ENCODE measurements at regions not wholly inside any gene's neighbourhood (a gene's known extent, or its start where the extent isn't known, plus 50 kb on each side); places are given as distances from the start of the nearest gene placed in this dataset.

DNA sequence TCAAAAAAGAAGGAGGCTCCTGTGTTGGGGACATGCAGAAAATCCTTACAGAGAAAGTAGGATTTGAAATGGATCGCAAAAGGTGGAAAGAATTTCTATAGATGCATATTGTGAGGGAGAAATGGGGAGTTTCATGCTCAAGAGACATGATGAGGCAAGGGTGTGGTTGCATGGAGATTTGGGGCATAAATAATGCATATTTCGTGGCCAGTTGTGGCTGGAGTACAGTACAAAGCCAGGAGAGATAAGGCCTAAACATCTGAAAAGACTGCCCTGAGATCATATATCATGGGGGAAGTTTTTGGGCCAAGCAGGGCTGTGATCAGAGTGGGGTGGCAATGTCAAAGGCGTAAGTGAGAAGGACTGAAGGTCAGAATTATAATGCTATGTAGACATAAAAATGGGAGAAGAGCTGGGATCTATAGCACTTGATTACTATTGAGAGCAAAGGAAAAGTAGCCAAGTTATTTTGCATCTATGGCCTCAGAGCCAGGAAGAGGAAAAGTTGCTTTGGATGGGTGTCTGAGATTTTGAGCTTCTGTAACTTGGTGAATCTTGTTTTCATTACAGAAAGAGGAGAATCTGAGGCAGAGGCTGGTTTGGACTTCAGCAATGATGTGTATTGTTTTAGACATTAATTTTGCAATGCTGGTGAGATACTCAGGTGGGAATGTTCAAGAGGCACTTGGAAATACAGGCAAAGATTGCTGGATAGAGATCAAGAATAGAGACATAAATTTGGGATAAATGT is 166.6 kb downstream of the INHBA start:
- Histone ChIP-seq H3K4me1 (ENCODE audit: control insufficient read depth in 3 of 3, insufficient read depth in 2 of 3, low read depth in 1 of 3, low read length in 2 of 3) (no peaks in the 10 kb centered on the region), H3K9me3 (ENCODE audit: control insufficient read depth in 2 of 2, insufficient read depth in 1 of 2, low read depth in 1 of 2, low read length in 1 of 2) (no peaks in the 10 kb centered on the region), H3K27ac (ENCODE audit: low read depth in 1 of 3, low read length in 2 of 3) (no peak overlapping the region), H3K4me3 (ENCODE audit: low read depth in 1 of 3, low read length in 3 of 3) (no peak overlapping the region), H3K36me3 (ENCODE audit: control insufficient read depth in 3 of 3, insufficient read depth in 2 of 3, low read depth in 1 of 3, low read length in 3 of 3) (no peaks in the 10 kb centered on the region), H3K27me3 (ENCODE audit: control insufficient read depth in 3 of 3, insufficient read depth in 3 of 3, low read length in 3 of 3) (peaks cover 0 to 2% (median 0%) of the 10 kb centered on the region in 3 donors)
- DNase-seq (no peak), FAIRE-seq (no peak)
- 64 to 83% (median 74%) methylated on average over 3 of the region's 3 CpGs for WGBS, 3 donors

DNA sequence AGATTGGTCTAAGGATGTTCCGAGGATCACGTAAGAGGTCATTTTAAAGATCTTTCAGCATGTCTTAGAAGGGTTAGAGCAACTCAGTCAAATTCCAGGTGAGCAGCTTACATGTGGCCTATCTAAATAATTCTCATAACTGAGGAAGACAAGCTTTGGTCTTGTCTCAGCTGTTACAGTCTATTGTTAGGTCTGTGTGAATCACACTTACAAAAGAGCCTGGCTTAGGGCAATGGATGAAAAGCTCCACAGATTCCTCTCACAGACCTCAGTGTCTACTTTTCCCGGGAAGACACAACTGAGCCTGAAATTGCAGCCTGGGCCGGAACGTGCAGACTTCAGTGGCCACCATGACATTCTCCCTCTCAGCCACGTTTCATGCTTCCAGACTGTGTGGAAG is 173.1 kb downstream of the INHBA start:
- Histone ChIP-seq H3K36me3 (ENCODE audit: control insufficient read depth in 3 of 3, insufficient read depth in 2 of 3, low read depth in 1 of 3, low read length in 3 of 3) (no peaks in the 10 kb centered on the region), H3K4me1 (ENCODE audit: control insufficient read depth in 3 of 3, insufficient read depth in 2 of 3, low read depth in 1 of 3, low read length in 2 of 3) (no peaks in the 10 kb centered on the region), H3K27ac (ENCODE audit: low read depth in 1 of 3, low read length in 2 of 3) (no peak overlapping the region), H3K9me3 (ENCODE audit: control insufficient read depth in 2 of 2, insufficient read depth in 1 of 2, low read depth in 1 of 2, low read length in 1 of 2) (peaks cover 0 to 14% of the 10 kb centered on the region in 2 donors), H3K27me3 (ENCODE audit: control insufficient read depth in 3 of 3, insufficient read depth in 3 of 3, low read length in 3 of 3) (peaks cover 0 to 2% (median 0%) of the 10 kb centered on the region in 3 donors), H3K4me3 (ENCODE audit: low read depth in 1 of 3, low read length in 3 of 3) (no peak overlapping the region)
- 67 to 86% (median 74%) methylated on average over 6 of the region's 6 CpGs for WGBS, 3 donors
- DNase-seq (no peak), FAIRE-seq (no peak)

DNA sequence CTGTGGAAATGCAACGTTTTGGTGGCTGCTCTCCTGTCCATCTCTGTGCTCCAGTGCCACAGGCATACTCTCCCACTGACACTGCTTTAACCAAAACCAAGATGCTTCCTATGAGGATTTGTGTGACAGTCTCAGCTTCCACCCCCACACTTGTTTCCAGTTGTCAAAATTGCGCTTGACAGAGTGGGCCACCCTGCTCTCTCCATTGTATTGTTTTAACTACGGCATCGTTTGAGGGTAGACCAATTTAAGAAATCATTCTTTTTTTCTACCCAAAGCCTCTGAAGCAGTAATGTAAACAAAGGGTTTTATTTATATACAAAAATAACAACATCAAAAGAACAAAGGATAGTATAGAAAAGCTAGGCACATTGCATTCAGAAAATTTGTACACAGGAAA is 178.0 kb downstream of the INHBA start:
- H3K27ac ChIP-seq (ENCODE audit: low read depth in 1 of 3, low read length in 2 of 3), result no peak overlapping the region
- FAIRE-seq (no peak), DNase-seq (no peak)
- H3K4me1 ChIP-seq (ENCODE audit: control insufficient read depth in 3 of 3, insufficient read depth in 2 of 3, low read depth in 1 of 3, low read length in 2 of 3), result no peaks in the 10 kb centered on the region
- no peaks in the 10 kb centered on the region for H3K27me3 ChIP-seq (ENCODE audit: control insufficient read depth in 3 of 3, insufficient read depth in 3 of 3, low read length in 3 of 3)
- H3K4me3 ChIP-seq (ENCODE audit: low read depth in 1 of 3, low read length in 3 of 3), result no peak overlapping the region
- WGBS, 3 donors, result 40 to 45% (median 42%) methylated on average over 4 of the region's 4 CpGs
- H3K36me3 ChIP-seq (ENCODE audit: control insufficient read depth in 3 of 3, insufficient read depth in 2 of 3, low read depth in 1 of 3, low read length in 3 of 3), result no peaks in the 10 kb centered on the region
- H3K9me3 ChIP-seq (ENCODE audit: control insufficient read depth in 2 of 2, insufficient read depth in 1 of 2, low read depth in 1 of 2, low read length in 1 of 2), result peaks cover 0 to 28% of the 10 kb centered on the region in 2 donors

DNA sequence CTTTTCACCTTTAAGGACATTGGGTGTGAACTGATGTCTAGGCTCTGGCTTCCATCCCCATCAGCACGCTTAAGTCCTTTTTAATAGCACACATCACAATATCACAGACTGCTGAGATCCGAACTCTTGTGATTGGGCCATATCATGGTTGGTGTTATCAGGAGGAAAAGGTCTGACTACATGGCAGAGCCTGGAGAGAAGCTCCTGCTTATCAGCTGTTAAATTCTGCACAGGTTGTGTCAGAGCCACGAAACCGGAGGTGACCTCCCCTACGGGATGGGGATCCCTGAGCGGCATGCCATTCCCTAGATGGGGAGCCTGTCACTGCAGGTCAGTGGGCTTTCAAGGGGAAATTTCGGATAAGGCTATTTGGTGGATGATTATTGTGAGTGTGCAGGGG is 182.4 kb downstream of the INHBA start:
- Histone ChIP-seq H3K4me1 (ENCODE audit: control insufficient read depth in 3 of 3, insufficient read depth in 2 of 3, low read depth in 1 of 3, low read length in 2 of 3) (no peaks in the 10 kb centered on the region), H3K9me3 (ENCODE audit: control insufficient read depth in 2 of 2, insufficient read depth in 1 of 2, low read depth in 1 of 2, low read length in 1 of 2) (peaks cover 0 to 23% of the 10 kb centered on the region in 2 donors), H3K27me3 (ENCODE audit: control insufficient read depth in 3 of 3, insufficient read depth in 3 of 3, low read length in 3 of 3) (no peaks in the 10 kb centered on the region), H3K36me3 (ENCODE audit: control insufficient read depth in 3 of 3, insufficient read depth in 2 of 3, low read depth in 1 of 3, low read length in 3 of 3) (no peaks in the 10 kb centered on the region), H3K4me3 (ENCODE audit: low read depth in 1 of 3, low read length in 3 of 3) (no peak overlapping the region), H3K27ac (ENCODE audit: low read depth in 1 of 3, low read length in 2 of 3) (no peak overlapping the region)
- DNase-seq, result no peak
- WGBS, 3 donors, result 84 to 92% (median 85%) methylated on average over 7 of the region's 7 CpGs
- no peak for FAIRE-seq

DNA sequence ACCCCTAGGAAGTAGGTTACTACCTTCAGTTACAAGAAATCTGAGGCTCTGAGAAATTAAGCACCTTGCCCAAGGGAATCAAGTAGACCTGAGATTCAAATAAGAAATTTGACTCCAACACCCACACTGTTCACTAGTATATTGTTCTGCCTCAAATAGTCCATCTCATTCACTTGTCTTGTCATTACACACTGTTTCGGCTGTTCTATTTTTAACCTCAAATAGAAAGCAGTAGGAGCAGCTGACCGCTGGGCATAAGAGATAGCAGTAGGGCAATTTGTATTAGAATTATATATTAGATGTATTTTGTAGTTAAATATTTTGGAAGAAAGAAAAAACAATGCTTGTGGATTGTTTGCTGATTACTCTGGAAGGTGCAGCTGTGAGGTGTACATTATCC is 185.1 kb downstream of the INHBA start:
- H3K9me3 ChIP-seq (ENCODE audit: control insufficient read depth in 2 of 2, insufficient read depth in 1 of 2, low read depth in 1 of 2, low read length in 1 of 2), result peaks cover 0 to 18% of the 10 kb centered on the region in 2 donors
- H3K36me3 ChIP-seq (ENCODE audit: control insufficient read depth in 3 of 3, insufficient read depth in 2 of 3, low read depth in 1 of 3, low read length in 3 of 3), result no peaks in the 10 kb centered on the region
- WGBS, 3 donors, result 86 to 90% (median 87%) methylated on average over 2 of the region's 2 CpGs
- H3K4me1 ChIP-seq (ENCODE audit: control insufficient read depth in 3 of 3, insufficient read depth in 2 of 3, low read depth in 1 of 3, low read length in 2 of 3), result no peaks in the 10 kb centered on the region
- no peaks in the 10 kb centered on the region for H3K27me3 ChIP-seq (ENCODE audit: control insufficient read depth in 3 of 3, insufficient read depth in 3 of 3, low read length in 3 of 3)
- no peak overlapping the region for H3K4me3 ChIP-seq (ENCODE audit: low read depth in 1 of 3, low read length in 3 of 3)
- no peak for FAIRE-seq
- H3K27ac ChIP-seq (ENCODE audit: low read depth in 1 of 3, low read length in 2 of 3), result no peak overlapping the region
- no peak for DNase-seq

DNA sequence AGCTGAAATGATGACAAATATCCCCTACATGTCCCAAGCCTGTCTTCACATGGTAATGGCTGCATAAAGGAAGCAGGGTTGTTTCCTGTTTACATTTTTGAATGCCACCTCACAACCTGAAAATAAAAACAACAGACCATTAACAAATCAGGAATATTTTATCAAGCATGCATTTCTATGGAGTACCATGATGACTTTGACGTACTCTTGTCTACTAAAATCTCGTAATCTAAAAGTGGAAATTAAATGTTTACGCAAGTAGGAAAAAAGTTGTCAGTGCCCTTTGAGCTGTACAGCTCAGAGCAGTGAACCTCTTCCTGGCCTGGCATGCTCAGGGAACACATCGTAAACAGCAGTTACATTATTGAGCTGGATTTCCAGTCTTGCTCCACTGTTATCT is 194.1 kb downstream of the INHBA start:
- peak in 1 of 2 donors; percentile 5 for DNase-seq
- Histone ChIP-seq H3K27me3 (ENCODE audit: control insufficient read depth in 3 of 3, insufficient read depth in 3 of 3, low read length in 3 of 3) (no peaks in the 10 kb centered on the region), H3K9me3 (ENCODE audit: control insufficient read depth in 2 of 2, insufficient read depth in 1 of 2, low read depth in 1 of 2, low read length in 1 of 2) (no peaks in the 10 kb centered on the region), H3K4me3 (ENCODE audit: low read depth in 1 of 3, low read length in 3 of 3) (no peak overlapping the region), H3K36me3 (ENCODE audit: control insufficient read depth in 3 of 3, insufficient read depth in 2 of 3, low read depth in 1 of 3, low read length in 3 of 3) (no peaks in the 10 kb centered on the region), H3K27ac (ENCODE audit: low read depth in 1 of 3, low read length in 2 of 3) (no peak overlapping the region), H3K4me1 (ENCODE audit: control insufficient read depth in 3 of 3, insufficient read depth in 2 of 3, low read depth in 1 of 3, low read length in 2 of 3) (no peaks in the 10 kb centered on the region)
- WGBS, 3 donors, result 17 to 56% (median 33%) methylated on average over 4 of the region's 4 CpGs
- FAIRE-seq, result no peak

DNA sequence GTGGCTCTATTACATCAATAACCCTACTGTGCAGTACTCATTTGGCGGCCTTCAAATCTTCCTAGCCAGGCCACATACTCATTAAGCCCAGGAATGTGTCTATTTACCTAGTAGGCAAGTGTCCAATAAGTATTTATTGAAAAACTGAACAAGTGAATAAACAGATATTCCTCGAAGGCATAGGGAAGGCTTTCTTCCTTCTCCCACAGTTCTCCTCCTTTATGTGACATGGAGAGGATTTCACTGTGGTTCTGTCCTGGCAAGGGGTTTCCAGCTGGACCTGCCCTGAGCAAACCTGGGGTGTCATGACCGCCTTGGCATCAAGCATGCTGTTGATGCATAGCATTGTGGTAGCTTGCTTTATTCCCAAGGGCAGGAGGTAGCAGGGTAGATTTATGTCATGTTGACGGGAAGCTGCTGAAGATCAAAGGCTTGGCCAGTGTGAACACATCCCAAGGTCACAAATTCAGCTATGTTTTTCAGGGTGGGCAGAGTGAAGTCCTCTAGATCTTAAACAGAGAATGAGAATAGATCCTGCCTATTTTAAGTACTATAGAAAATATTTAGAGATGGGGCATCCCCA is 195.1 kb downstream of the INHBA start:
- Histone ChIP-seq H3K27ac (ENCODE audit: low read depth in 1 of 3, low read length in 2 of 3) (no peak overlapping the region), H3K9me3 (ENCODE audit: control insufficient read depth in 2 of 2, insufficient read depth in 1 of 2, low read depth in 1 of 2, low read length in 1 of 2) (no peaks in the 10 kb centered on the region), H3K4me1 (ENCODE audit: control insufficient read depth in 3 of 3, insufficient read depth in 2 of 3, low read depth in 1 of 3, low read length in 2 of 3) (no peaks in the 10 kb centered on the region), H3K4me3 (ENCODE audit: low read depth in 1 of 3, low read length in 3 of 3) (no peak overlapping the region), H3K36me3 (ENCODE audit: control insufficient read depth in 3 of 3, insufficient read depth in 2 of 3, low read depth in 1 of 3, low read length in 3 of 3) (no peaks in the 10 kb centered on the region), H3K27me3 (ENCODE audit: control insufficient read depth in 3 of 3, insufficient read depth in 3 of 3, low read length in 3 of 3) (no peaks in the 10 kb centered on the region)
- no peak for FAIRE-seq
- no peak for DNase-seq
- 76 to 89% (median 76%) methylated on average over 4 of the region's 4 CpGs for WGBS, 3 donors

DNA sequence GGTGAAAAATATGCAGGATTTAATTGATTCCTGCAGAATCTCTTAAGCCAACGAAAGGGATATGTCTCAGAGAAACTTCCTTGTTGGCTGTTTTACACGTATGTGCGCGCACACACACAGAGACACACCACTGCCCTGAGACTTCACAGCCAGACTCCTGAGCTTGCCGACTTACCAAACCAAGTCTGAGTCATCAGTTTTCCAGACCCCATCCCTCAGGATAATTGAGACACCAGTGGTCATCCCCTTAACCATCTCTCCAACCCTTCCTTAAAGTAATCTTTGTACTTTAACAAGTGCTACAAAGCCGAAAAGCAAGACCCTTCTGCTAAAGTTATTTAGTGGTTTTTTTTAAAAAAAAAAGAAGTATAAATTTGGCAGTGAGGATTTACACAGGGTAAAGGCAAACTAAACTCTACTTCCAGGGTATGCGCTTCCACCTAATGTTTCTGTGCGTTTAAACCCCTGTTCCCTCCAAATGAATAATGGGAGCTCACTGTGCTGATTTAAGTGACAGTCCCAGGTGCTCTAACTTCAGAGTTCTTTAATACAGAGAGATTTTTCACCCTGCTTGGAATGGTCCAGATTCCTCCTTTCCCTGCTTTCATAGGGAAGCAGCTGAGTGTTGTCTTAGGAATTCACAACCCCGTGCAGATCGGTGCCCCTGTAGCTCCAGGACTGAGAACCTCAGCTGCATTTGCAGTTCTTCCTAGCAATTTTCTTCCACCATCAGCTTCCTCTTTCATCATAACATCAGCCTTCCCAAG is 198.5 kb downstream of the INHBA start:
- 85 to 91% (median 85%) methylated on average over 10 of the region's 10 CpGs for WGBS, 3 donors
- Histone ChIP-seq H3K9me3 (ENCODE audit: control insufficient read depth in 2 of 2, insufficient read depth in 1 of 2, low read depth in 1 of 2, low read length in 1 of 2) (no peaks in the 10 kb centered on the region), H3K36me3 (ENCODE audit: control insufficient read depth in 3 of 3, insufficient read depth in 2 of 3, low read depth in 1 of 3, low read length in 3 of 3) (no peaks in the 10 kb centered on the region), H3K27me3 (ENCODE audit: control insufficient read depth in 3 of 3, insufficient read depth in 3 of 3, low read length in 3 of 3) (no peaks in the 10 kb centered on the region), H3K27ac (ENCODE audit: low read depth in 1 of 3, low read length in 2 of 3) (no peak overlapping the region), H3K4me3 (ENCODE audit: low read depth in 1 of 3, low read length in 3 of 3) (no peak overlapping the region), H3K4me1 (ENCODE audit: control insufficient read depth in 3 of 3, insufficient read depth in 2 of 3, low read depth in 1 of 3, low read length in 2 of 3) (no peaks in the 10 kb centered on the region)
- no peak for FAIRE-seq
- no peak for DNase-seq
